NT2/D1 (cell line): ENCODE measurements at regions not wholly inside any gene's neighbourhood (a gene's known extent, or its start where the extent isn't known, plus 50 kb on each side); places are given as distances from the start of the nearest gene placed in this dataset.

ENCODE experiments used
- DNase-seq: peaks from one replicate; pipeline ENCODE4 v3.0.0-alpha.2; 2011; ENCODE audit warnings: low read depth, low spot score
- H3K27me3 ChIP-seq: 2 replicates; pipeline ENCODE4 v1.6.0; 2011; ENCODE audit warnings: mild to moderate bottlenecking; ENCODE audit not compliant: insufficient read length, insufficient read depth
- H3K36me3 ChIP-seq: 2 replicates; pipeline ENCODE4 v1.6.1; 2011; ENCODE audit warnings: mild to moderate bottlenecking, low read length, mixed read lengths; ENCODE audit not compliant: insufficient read depth, insufficient read length
- H3K4me1 ChIP-seq: 2 replicates; pipeline ENCODE4 v1.5.1; 2011; ENCODE audit not compliant: insufficient read depth, insufficient read length
- H3K4me3 ChIP-seq: 2 replicates; pipeline ENCODE4 v1.5.1; 2011; ENCODE audit warnings: low read depth; ENCODE audit not compliant: insufficient read length
- H3K9ac ChIP-seq: 2 replicates; pipeline ENCODE4 v1.6.0; 2011; ENCODE audit warnings: low read depth; ENCODE audit not compliant: insufficient read length
- H3K9me3 ChIP-seq: 2 replicates; pipeline ENCODE4 v1.5.1; 2011; ENCODE audit warnings: mild to moderate bottlenecking, low read length; ENCODE audit not compliant: insufficient read depth
- SUZ12 ChIP-seq: IDR thresholded peaks from 2 replicates; pipeline ENCODE4 v1.6.1; 2011; ENCODE audit not compliant: insufficient read length, insufficient read depth; ENCODE audit errors: extremely low read depth
- YY1 ChIP-seq: IDR thresholded peaks from 2 replicates; pipeline ENCODE4 v1.6.1; 2011; ENCODE audit not compliant: insufficient read length, insufficient read depth
- ZNF274 ChIP-seq: IDR thresholded peaks from 2 replicates; pipeline ENCODE4 v1.6.1; 2011; ENCODE audit warnings: mild to moderate bottlenecking, low read depth, low read length

DNA sequence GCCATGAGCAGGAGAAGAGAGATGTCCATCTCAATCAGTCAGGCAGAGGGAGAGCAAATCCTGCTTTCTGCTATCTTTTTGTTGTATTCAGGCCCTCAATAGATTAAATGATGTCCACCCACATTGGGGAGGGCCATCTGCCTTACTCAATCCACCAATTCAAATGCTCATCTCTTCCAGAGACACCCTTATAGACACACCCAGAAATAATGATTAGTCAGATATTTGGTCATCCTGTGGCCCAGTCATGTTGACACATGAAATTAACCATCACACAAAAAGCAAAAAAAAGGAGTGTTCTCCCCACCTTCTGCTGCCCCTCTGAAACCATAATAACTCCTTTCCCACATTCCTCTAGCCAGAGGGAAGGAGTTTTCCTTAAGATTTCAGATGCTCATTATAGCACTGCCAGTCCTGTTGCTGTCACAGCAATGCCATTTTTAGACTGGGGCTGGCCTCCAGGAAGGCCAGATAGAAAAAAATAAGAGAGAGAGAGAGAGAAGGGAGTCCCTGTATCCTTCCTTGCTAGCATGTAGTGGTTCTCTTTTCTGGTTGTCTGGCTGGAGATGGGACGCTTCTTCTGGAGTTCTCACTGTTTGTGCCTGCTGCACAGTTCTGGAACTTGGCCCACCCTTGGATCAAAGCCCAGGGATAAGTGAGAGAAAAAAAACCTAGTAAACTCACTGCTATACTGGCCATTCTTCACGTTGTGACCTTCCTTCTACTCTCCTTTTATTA lies 177.7 kb downstream of the RBM46 start:
- H3K4me3 ChIP-seq = no peak overlapping the region
- H3K9me3 ChIP-seq = no peaks in the 10 kb centered on the region; the same call in 1 of the 2 replicates
- no peaks in the 10 kb centered on the region for H3K4me1 ChIP-seq
- no peaks in the 10 kb centered on the region for H3K36me3 ChIP-seq
- no peaks in the 10 kb centered on the region for H3K27me3 ChIP-seq
- TF ChIP-seq ZNF274 = no peak
- no peak for TF ChIP-seq YY1
- TF ChIP-seq SUZ12 = no peak
- H3K9ac ChIP-seq = no peak overlapping the region
- no peak for DNase-seq

DNA sequence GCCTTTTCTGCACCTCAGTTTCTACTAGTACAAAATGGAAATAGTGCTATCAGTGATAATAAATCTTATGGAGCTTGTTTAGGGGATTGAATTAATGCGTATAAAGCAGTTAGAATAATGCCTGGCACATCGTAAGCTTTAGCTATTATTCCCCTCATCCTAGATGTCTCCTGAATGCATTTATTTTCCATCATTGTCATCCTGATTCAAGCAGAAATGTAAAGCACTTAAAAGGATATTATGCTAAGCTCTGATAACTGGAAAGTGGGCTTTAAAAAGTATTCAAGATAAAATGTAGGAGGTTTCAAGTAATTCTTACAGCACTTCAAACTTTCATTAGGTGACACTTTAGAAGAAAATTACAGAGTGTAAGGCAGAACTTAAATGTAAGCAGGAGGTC lies 178.7 kb downstream of the RBM46 start:
- no peak for DNase-seq
- Histone ChIP-seq H3K4me3 (no peak overlapping the region), H3K9ac (no peak overlapping the region), H3K27me3 (no peaks in the 10 kb centered on the region), H3K4me1 (no peaks in the 10 kb centered on the region), H3K36me3 (no peaks in the 10 kb centered on the region), H3K9me3 (no peaks in the 10 kb centered on the region)
- no peak for TF ChIP-seq ZNF274
- no peak for TF ChIP-seq SUZ12
- no peak for TF ChIP-seq YY1

DNA sequence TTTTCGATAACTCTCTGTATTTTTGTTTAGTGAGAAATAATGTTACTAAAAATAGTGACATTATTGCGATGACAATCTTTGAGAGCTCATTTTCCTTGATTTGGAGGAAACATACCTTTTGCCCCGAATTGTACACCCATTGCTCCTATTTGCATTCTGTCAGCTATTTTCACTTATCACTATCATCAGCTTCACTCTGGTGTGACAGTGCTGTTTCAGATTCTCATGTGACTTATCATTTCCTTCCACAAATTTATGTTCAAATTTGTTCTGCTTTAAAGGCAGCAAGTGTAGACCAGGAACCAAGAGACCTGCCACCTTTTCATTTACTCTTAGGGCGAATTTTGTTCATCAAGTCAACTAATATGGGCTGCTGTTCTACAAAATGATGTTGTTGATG lies 179.4 kb downstream of the RBM46 start:
- H3K4me3 ChIP-seq = no peak overlapping the region
- no peaks in the 10 kb centered on the region for H3K4me1 ChIP-seq
- H3K27me3 ChIP-seq = no peaks in the 10 kb centered on the region
- no peaks in the 10 kb centered on the region for H3K9me3 ChIP-seq
- H3K36me3 ChIP-seq = no peaks in the 10 kb centered on the region
- TF ChIP-seq YY1 (no peak), SUZ12 (no peak), ZNF274 (no peak)
- DNase-seq = no peak
- no peak overlapping the region for H3K9ac ChIP-seq

DNA sequence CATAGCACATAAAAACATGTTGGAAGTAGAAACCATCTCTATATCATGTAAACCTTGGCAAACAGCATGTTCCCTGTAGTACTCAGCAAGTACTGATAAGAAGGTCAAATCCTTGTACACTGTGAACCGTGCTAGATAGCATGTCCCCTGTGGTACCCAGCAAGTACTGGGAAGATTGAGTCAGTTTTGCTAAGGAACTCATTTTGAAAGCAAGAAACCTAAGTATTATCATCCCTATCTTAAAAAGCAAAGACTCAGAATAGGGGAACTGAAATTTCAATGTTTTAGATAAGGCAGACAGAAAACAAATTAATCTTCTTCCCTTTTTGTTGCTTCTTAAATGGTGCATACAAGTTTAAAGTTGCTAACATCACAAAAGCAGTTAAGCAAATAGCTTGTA lies 180.2 kb downstream of the RBM46 start:
- H3K4me3 ChIP-seq = no peak overlapping the region
- no peaks in the 10 kb centered on the region for H3K27me3 ChIP-seq
- no peak for DNase-seq
- H3K4me1 ChIP-seq = no peaks in the 10 kb centered on the region
- TF ChIP-seq YY1 = no peak
- no peak for TF ChIP-seq SUZ12
- TF ChIP-seq ZNF274 = no peak
- H3K9me3 ChIP-seq = no peaks in the 10 kb centered on the region
- H3K36me3 ChIP-seq = no peaks in the 10 kb centered on the region
- H3K9ac ChIP-seq = no peak overlapping the region

DNA sequence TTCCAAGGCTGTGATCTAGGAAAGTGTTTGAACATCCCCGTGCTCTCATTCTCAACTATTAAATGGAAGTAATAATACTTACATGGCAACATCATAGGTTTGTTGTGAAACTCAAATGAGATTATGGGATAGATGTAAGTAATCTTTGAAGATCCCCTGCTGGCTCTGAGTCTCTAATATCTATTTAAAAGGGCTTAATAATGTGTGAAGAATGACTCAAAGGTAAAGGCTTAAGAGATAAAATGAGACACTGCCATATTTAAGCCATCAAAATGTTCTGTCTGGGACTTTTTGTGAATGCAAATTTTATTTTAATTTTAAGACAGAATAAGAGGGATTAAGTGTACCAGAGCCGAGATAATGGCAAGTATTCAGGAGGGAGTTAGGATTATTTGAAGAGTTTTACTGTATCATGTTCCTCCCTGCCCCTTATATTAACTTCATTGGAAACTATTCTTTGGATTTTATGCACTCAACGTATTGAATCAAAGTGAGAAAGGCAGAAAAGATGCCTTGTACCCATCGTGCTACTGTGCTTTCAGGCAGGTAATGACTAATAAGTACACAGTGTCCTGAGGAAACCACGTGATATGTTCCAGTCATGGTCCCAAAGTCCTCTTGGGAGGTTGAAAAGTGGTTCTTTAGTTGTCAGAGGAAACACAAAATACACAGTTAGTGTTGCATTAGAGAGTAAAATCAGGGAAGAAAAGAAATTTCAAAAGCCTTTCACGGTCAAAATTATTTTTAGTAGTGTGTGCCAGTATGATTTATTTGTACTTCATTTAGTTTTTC lies 192.4 kb downstream of the RBM46 start:
- Histone ChIP-seq H3K9me3 (no peaks in the 10 kb centered on the region), H3K27me3 (no peaks in the 10 kb centered on the region), H3K36me3 (no peaks in the 10 kb centered on the region), H3K4me1 (no peaks in the 10 kb centered on the region), H3K4me3 (no peak overlapping the region), H3K9ac (no peak overlapping the region)
- DNase-seq = no peak
- TF ChIP-seq ZNF274 = no peak
- TF ChIP-seq YY1 = no peak
- TF ChIP-seq SUZ12 = no peak

DNA sequence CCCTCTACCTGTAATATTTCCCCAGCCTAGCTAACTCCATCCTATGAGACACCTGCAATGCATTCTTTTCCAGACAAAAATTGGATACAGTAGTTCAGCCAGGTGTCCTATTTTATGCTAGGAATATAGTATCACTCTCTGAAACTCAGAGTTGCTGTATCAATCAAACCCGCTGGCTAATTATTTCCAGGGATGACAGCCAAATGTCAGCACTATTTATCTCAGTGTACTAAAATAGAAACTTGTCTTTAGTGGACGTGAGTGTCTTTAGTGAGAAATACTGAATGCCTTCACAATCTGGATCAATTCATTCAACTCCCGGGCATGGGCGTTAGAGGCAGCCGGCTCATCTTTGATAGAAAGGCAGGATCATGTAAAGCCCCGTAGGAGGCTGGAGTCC lies 196.2 kb downstream of the RBM46 start:
- Histone ChIP-seq H3K36me3 (no peaks in the 10 kb centered on the region), H3K27me3 (no peaks in the 10 kb centered on the region), H3K4me3 (no peak overlapping the region), H3K9me3 (no peaks in the 10 kb centered on the region), H3K4me1 (no peaks in the 10 kb centered on the region), H3K9ac (no peak overlapping the region)
- DNase-seq = no peak
- TF ChIP-seq SUZ12 (no peak), YY1 (no peak), ZNF274 (no peak)
